SK-N-SH (cell line): ENCODE measurements at regions not wholly inside any gene's neighbourhood (a gene's known extent, or its start where the extent isn't known, plus 50 kb on each side); places are given as distances from the start of the nearest gene placed in this dataset.

Experiments
- CTCF ChIA-PET: fragments of 300-600, 350-600 bp; formaldehyde crosslinking; extraction: SDS; loops from one replicate; lab custom pipeline; 2021; lab: Yijun Ruan, JAX
- POLR2A ChIA-PET: fragments of 350-600 bp; sonication (Branson Sonifier 250); formaldehyde crosslinking; extraction: SDS; loops from one replicate; lab custom pipeline; 2020; ENCODE audit warnings: antibody characterized with exemption, inconsistent platforms; lab: Yijun Ruan, JAX
- DNase-seq: peaks from one replicate; pipeline ENCODE4 v3.0.0; 2012
- H2AFZ ChIP-seq: fragments of 200-600 bp; sonication (generic); 2 replicates; pipeline ENCODE4 v1.8.1; 2016; ENCODE audit warnings: antibody characterized with exemption, mild to moderate bottlenecking, low read depth
- H3F3A ChIP-seq: fragments of 200-600 bp; sonication (generic); replicated peaks from 2 replicates; pipeline ENCODE3; 2016; ENCODE audit warnings: antibody characterized with exemption, mild to moderate bottlenecking; ENCODE audit not compliant: insufficient read depth
- H3K27ac ChIP-seq, 2 experiments: fragments of 200-500 bp in 1 of 2; fragments of 200-600 bp in 1 of 2; sonication (Bioruptor generic) in 1 of 2; sonication (generic), shearing (Covaris generic) in 1 of 2; 2 replicates each; pipeline versions ENCODE4 v1.5.1 to v1.6.1; 2014 to 2016; ENCODE audit warnings: low read depth in 2 of 2, inconsistent platforms in 1 of 2, low read length in 1 of 2, mild to moderate bottlenecking in 1 of 2, mixed read lengths in 1 of 2
- H3K27me3 ChIP-seq: fragments of 200-600 bp; sonication (generic), shearing (Covaris generic); 2 replicates; pipeline ENCODE4 v1.6.1; 2016; ENCODE audit warnings: mixed run types; ENCODE audit not compliant: insufficient read depth
- H3K36me3 ChIP-seq, 2 experiments: fragments of 200-500 bp in 1 of 2; fragments of 200-600 bp in 1 of 2; sonication (Bioruptor generic) in 1 of 2; sonication (generic) in 1 of 2; replicated peaks in 1 of 2; 2 replicates each; pipeline versions ENCODE3 to v1.5.1; 2014 to 2016; ENCODE audit warnings: low read length in 1 of 2, mild to moderate bottlenecking in 1 of 2; ENCODE audit not compliant: insufficient read depth in 2 of 2, control insufficient read depth in 1 of 2
- H3K4me1 ChIP-seq, 2 experiments: fragments of 200-500 bp in 1 of 2; fragments of 200-600 bp in 1 of 2; sonication (Bioruptor generic) in 1 of 2; sonication (generic), shearing (Covaris generic) in 1 of 2; 2 replicates each; pipeline versions ENCODE4 v1.5.1 to v1.6.1; 2014 to 2016; ENCODE audit warnings: low read depth in 1 of 2, low read length in 1 of 2, mixed run types in 1 of 2; ENCODE audit not compliant: insufficient read depth in 2 of 2, control insufficient read depth in 1 of 2
- H3K4me2 ChIP-seq: fragments of 200-600 bp; sonication (generic), shearing (Covaris generic); 2 replicates; pipeline ENCODE4 v1.6.1; 2017; ENCODE audit warnings: mixed run types
- H3K4me3 ChIP-seq, 2 experiments: fragments of 200-500 bp in 1 of 2; fragments of 200-600 bp in 1 of 2; sonication (Bioruptor generic) in 1 of 2; sonication (generic), shearing (Covaris generic) in 1 of 2; 2 replicates each; pipeline versions ENCODE4 v1.5.1 to v1.8.1; 2014 to 2016; ENCODE audit warnings: low read depth in 2 of 2, inconsistent platforms in 1 of 2, low read length in 1 of 2, mild to moderate bottlenecking in 1 of 2, mixed read lengths in 1 of 2, moderate library complexity in 1 of 2
- H3K79me2 ChIP-seq: fragments of 200-600 bp; sonication (generic); 2 replicates; pipeline ENCODE4 v1.8.1; 2017; ENCODE audit warnings: mild to moderate bottlenecking; ENCODE audit not compliant: insufficient read depth
- H3K9ac ChIP-seq: fragments of 200-600 bp; sonication (generic); 2 replicates; pipeline ENCODE4 v1.6.1; 2017; ENCODE audit warnings: mixed run types
- H3K9me2 ChIP-seq: fragments of 200-600 bp; sonication (generic); 2 replicates; pipeline ENCODE4 v1.6.1; 2017; ENCODE audit warnings: mixed run types
- H3K9me3 ChIP-seq: fragments of 200-600 bp; sonication (generic); 2 replicates; pipeline ENCODE4 v1.6.1; 2017; ENCODE audit warnings: mixed run types, mild to moderate bottlenecking, moderate library complexity
- H4K20me1 ChIP-seq: fragments of 200-600 bp; sonication (generic); 2 replicates; pipeline ENCODE4 v1.6.1; 2017; ENCODE audit warnings: mild to moderate bottlenecking, mixed run types; ENCODE audit not compliant: insufficient read depth
- CTCF ChIP-seq: fragments of 200-600 bp; sonication (generic); IDR thresholded peaks from 2 replicates; pipeline ENCODE4 v1.6.1; 2017; ENCODE audit warnings: antibody characterized with exemption, mild to moderate bottlenecking, moderate library complexity
- ELF1 ChIP-seq: IDR thresholded peaks from 2 replicates; pipeline ENCODE4 v1.4.0; 2012
- FOXJ3 ChIP-seq: sonication (generic); formaldehyde crosslinking; IDR thresholded peaks from 2 replicates; pipeline ENCODE4 v1.5.1; 2020; ENCODE audit warnings: mild to moderate bottlenecking, missing genetic modification reagents
- MXI1 ChIP-seq: IDR thresholded peaks from 2 replicates; pipeline ENCODE4 v1.6.1; 2012; ENCODE audit warnings: mild to moderate bottlenecking, low read depth, low read length, improper control_type of control experiment
- PBX3 ChIP-seq: IDR thresholded peaks from 2 replicates; pipeline ENCODE4; 2012
- POLR2AphosphoS5 ChIP-seq: IDR thresholded peaks from 2 replicates; pipeline ENCODE4 v1.6.1; 2012; ENCODE audit warnings: low read depth, low read length
- RFX5 ChIP-seq: IDR thresholded peaks from 2 replicates; pipeline ENCODE4 v1.6.1; 2012; ENCODE audit warnings: mild to moderate bottlenecking, improper control_type of control experiment, low read length
- TAF1 ChIP-seq: IDR thresholded peaks from 2 replicates; pipeline ENCODE4 v1.6.1; 2012; ENCODE audit warnings: low read depth, mild to moderate bottlenecking, low read length, moderate library complexity, borderline replicate concordance
- TCF12 ChIP-seq: IDR thresholded peaks from 2 replicates; pipeline ENCODE4 v1.4.0; 2012
- TEAD4 ChIP-seq: IDR thresholded peaks from 2 replicates; pipeline ENCODE4 v1.4.0; 2012; ENCODE audit warnings: mild to moderate bottlenecking, borderline replicate concordance; ENCODE audit not compliant: insufficient read depth
- USF2 ChIP-seq: fragments of 150-350 bp; IDR thresholded peaks from 2 replicates; pipeline ENCODE4 v1.6.1; 2017; ENCODE audit warnings: antibody characterized with exemption, low read length, low read depth, borderline replicate concordance
- YY1 ChIP-seq: IDR thresholded peaks from 2 replicates; pipeline ENCODE4 v1.4.0; 2012; ENCODE audit warnings: low read depth, mild to moderate bottlenecking
- WGBS: methylation state at CpG from one replicate; pipeline ENCODE4 v1.1.6; 2017; ENCODE audit warnings: low lambda C conversion rate; 5-methylcytosine and 5-hydroxymethylcytosine counted together
- TF ChIP-seq, protein P1 (sequence below): IDR thresholded peaks from 2 replicates; pipeline ENCODE4 v1.6.1; 2012; ENCODE audit warnings: mild to moderate bottlenecking, low read depth, low read length, moderate library complexity
- TF ChIP-seq, protein P2 (sequence below): fragments of 150-350 bp; IDR thresholded peaks from 2 replicates; pipeline ENCODE4 v1.6.1; 2016; ENCODE audit warnings: mild to moderate bottlenecking, low read depth, low read length
- TF ChIP-seq, protein P3 (sequence below): IDR thresholded peaks from 2 replicates; pipeline ENCODE4 v1.4.0; 2012; ENCODE audit warnings: low read depth, borderline replicate concordance

GRCh38 chr13:27341616-27342015, 71.0 kb downstream of the RASL11A start:
- no peaks in the 10 kb centered on the region for H3K79me2 ChIP-seq
- ChIA-PET CTCF (interaction anchor here (0.7 to 5.4 kb wide), 10 partner anchors 16 to 643 kb away, joined by 3 to 31 read pairs (median 6); no protein-coding TSS in a partner anchor), POLR2A (no interaction called here)
- H3K36me3 ChIP-seq: no peaks in the 10 kb centered on the region
- no peak overlapping the region for H2AFZ ChIP-seq
- H3K4me1 ChIP-seq: no peaks in the 10 kb centered on the region
- WGBS: 21% methylated on average over 5 of the region's 6 CpGs
- no peaks in the 10 kb centered on the region for H3K9me2 ChIP-seq
- DNase-seq: no peak
- no peaks in the 10 kb centered on the region for H4K20me1 ChIP-seq
- no peak overlapping the region for H3K27ac ChIP-seq
- no peaks in the 10 kb centered on the region for H3K9me3 ChIP-seq
- H3K9ac ChIP-seq: no peak overlapping the region
- no peaks in the 10 kb centered on the region for H3F3A ChIP-seq
- TF ChIP-seq, protein P1, sequence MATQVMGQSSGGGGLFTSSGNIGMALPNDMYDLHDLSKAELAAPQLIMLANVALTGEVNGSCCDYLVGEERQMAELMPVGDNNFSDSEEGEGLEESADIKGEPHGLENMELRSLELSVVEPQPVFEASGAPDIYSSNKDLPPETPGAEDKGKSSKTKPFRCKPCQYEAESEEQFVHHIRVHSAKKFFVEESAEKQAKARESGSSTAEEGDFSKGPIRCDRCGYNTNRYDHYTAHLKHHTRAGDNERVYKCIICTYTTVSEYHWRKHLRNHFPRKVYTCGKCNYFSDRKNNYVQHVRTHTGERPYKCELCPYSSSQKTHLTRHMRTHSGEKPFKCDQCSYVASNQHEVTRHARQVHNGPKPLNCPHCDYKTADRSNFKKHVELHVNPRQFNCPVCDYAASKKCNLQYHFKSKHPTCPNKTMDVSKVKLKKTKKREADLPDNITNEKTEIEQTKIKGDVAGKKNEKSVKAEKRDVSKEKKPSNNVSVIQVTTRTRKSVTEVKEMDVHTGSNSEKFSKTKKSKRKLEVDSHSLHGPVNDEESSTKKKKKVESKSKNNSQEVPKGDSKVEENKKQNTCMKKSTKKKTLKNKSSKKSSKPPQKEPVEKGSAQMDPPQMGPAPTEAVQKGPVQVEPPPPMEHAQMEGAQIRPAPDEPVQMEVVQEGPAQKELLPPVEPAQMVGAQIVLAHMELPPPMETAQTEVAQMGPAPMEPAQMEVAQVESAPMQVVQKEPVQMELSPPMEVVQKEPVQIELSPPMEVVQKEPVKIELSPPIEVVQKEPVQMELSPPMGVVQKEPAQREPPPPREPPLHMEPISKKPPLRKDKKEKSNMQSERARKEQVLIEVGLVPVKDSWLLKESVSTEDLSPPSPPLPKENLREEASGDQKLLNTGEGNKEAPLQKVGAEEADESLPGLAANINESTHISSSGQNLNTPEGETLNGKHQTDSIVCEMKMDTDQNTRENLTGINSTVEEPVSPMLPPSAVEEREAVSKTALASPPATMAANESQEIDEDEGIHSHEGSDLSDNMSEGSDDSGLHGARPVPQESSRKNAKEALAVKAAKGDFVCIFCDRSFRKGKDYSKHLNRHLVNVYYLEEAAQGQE: no peak
- TF ChIP-seq RFX5 (no peak), ELF1 (no peak), TEAD4 (no peak), TAF1 (no peak), CTCF (no peak), TCF12 (no peak), PBX3 (no peak), FOXJ3 (no peak), POLR2AphosphoS5 (no peak), MXI1 (no peak), YY1 (no peak), USF2 (no peak)
- TF ChIP-seq, protein P2, sequence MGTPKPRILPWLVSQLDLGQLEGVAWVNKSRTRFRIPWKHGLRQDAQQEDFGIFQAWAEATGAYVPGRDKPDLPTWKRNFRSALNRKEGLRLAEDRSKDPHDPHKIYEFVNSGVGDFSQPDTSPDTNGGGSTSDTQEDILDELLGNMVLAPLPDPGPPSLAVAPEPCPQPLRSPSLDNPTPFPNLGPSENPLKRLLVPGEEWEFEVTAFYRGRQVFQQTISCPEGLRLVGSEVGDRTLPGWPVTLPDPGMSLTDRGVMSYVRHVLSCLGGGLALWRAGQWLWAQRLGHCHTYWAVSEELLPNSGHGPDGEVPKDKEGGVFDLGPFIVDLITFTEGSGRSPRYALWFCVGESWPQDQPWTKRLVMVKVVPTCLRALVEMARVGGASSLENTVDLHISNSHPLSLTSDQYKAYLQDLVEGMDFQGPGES: no peak
- TF ChIP-seq, protein P3, sequence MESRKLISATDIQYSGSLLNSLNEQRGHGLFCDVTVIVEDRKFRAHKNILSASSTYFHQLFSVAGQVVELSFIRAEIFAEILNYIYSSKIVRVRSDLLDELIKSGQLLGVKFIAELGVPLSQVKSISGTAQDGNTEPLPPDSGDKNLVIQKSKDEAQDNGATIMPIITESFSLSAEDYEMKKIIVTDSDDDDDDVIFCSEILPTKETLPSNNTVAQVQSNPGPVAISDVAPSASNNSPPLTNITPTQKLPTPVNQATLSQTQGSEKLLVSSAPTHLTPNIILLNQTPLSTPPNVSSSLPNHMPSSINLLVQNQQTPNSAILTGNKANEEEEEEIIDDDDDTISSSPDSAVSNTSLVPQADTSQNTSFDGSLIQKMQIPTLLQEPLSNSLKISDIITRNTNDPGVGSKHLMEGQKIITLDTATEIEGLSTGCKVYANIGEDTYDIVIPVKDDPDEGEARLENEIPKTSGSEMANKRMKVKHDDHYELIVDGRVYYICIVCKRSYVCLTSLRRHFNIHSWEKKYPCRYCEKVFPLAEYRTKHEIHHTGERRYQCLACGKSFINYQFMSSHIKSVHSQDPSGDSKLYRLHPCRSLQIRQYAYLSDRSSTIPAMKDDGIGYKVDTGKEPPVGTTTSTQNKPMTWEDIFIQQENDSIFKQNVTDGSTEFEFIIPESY: no peak
- no peak overlapping the region for H3K4me2 ChIP-seq
- H3K4me3 ChIP-seq: no peak overlapping the region
- peaks cover 63% of the 10 kb centered on the region for H3K27me3 ChIP-seq
